HCT116 (cell line): ENCODE measurements at regions not wholly inside any gene's neighbourhood (a gene's known extent, or its start where the extent isn't known, plus 50 kb on each side); places are given as distances from the start of the nearest gene placed in this dataset.

Experiments
- ATAC-seq: fragments of 200-7000 bp; cut with Tn5 transposase; 2 replicates; pipeline ENCODE4 v1.9.1; 2020; ENCODE audit warnings: mild to moderate bottlenecking, moderate library complexity
- BruUV-seq: library from RNA; stranded (reverse); fragments of 400-500 nt; replicated peaks from 2 replicates; lab custom pipeline; 2021; lab: Mats Ljungman, UMichigan
- CTCF ChIA-PET: fragments of 300-600 bp; sonication (Branson Sonifier 250); formaldehyde crosslinking; loops from one replicate; lab custom pipeline; 2021; ENCODE audit warnings: antibody characterized with exemption; lab: Charles Lee
- POLR2A ChIA-PET: fragments of 300-600, 350-600 bp; sonication (Branson Sonifier 250); formaldehyde crosslinking; loops from one replicate; lab custom pipeline; 2021; ENCODE audit warnings: antibody characterized with exemption; lab: Charles Lee
- RAD21 ChIA-PET, 2 experiments: fragments of 300-600 bp; sonication (Branson Sonifier 250); formaldehyde crosslinking; loops; one replicate each; lab custom pipeline; 2023; ENCODE audit warnings: low total read pairs in 2 of 2; ENCODE audit not compliant: uncharacterized antibody in 2 of 2, unreplicated experiment in 2 of 2, low non-redundant PET in 1 of 2; lab: Charles Lee
- DNase-seq: peaks from one replicate; pipeline ENCODE4 v3.0.0-alpha.2; 2010; ENCODE audit warnings: low read depth, low spot score
- H2AFZ ChIP-seq: fragments of 200-600 bp; shearing (Covaris generic), sonication (generic); 2 replicates; pipeline ENCODE4 v1.6.1; 2017; ENCODE audit warnings: low read depth, mixed run types, mixed read lengths, antibody characterized with exemption, low read length; ENCODE audit not compliant: poor library complexity, severe bottlenecking
- H3K27ac ChIP-seq: 2 replicates; pipeline ENCODE4 v1.5.1; 2012; ENCODE audit warnings: low read depth, low read length
- H3K27me3 ChIP-seq: fragments of 200-600 bp; sonication (generic); 2 replicates; pipeline ENCODE4 v1.6.1; 2016; ENCODE audit warnings: mixed run types, low read length, mixed read lengths; ENCODE audit not compliant: insufficient read depth
- H3K36me3 ChIP-seq, 2 experiments: fragments of 200-500 bp in 1 of 2; fragments of 200-600 bp in 1 of 2; sonication (Bioruptor generic) in 1 of 2; sonication (generic) in 1 of 2; 2 replicates each; pipeline versions ENCODE4 v1.5.1 to v1.6.1; 2014 to 2016; ENCODE audit warnings: low read length in 2 of 2, inconsistent platforms in 1 of 2, mixed read lengths in 1 of 2, mixed run types in 1 of 2; ENCODE audit not compliant: insufficient read depth in 2 of 2, control insufficient read depth in 1 of 2
- H3K4me1 ChIP-seq, 2 experiments: fragments of 200-600 bp in 1 of 2; sonication (generic) in 1 of 2; 2 replicates each; pipeline versions ENCODE4 v1.5.1 to v1.6.1; 2012 to 2017; ENCODE audit warnings: low read length in 2 of 2, inconsistent platforms in 1 of 2, mild to moderate bottlenecking in 1 of 2, mixed read lengths in 1 of 2, mixed run types in 1 of 2, moderate library complexity in 1 of 2; ENCODE audit not compliant: insufficient read depth in 2 of 2, control insufficient read depth in 1 of 2
- H3K4me2 ChIP-seq: fragments of 200-600 bp; sonication (generic); 2 replicates; pipeline ENCODE4 v1.6.1; 2017; ENCODE audit warnings: mixed run types, low read length, mixed read lengths
- H3K4me3 ChIP-seq, 2 experiments: fragments of 200-600 bp in 1 of 2; sonication (generic) in 1 of 2; replicated peaks in 1 of 2; 2 replicates each; pipeline ENCODE4 v1.5.1; 2011 to 2016; ENCODE audit warnings: low read length in 2 of 2, control low read depth in 1 of 2, low read depth in 1 of 2, mild to moderate bottlenecking in 1 of 2, mixed read lengths in 1 of 2, mixed run types in 1 of 2
- H3K79me2 ChIP-seq: fragments of 200-600 bp; sonication (generic); 2 replicates; pipeline ENCODE4 v1.6.1; 2017; ENCODE audit warnings: mild to moderate bottlenecking, mixed run types, low read length, moderate library complexity, mixed read lengths; ENCODE audit not compliant: insufficient read depth
- H3K9ac ChIP-seq: fragments of 200-600 bp; sonication (generic); 2 replicates; pipeline ENCODE4 v1.6.1; 2016; ENCODE audit warnings: low read length, mixed read lengths
- H3K9me2 ChIP-seq: fragments of 200-600 bp; sonication (generic), shearing (Covaris generic); 2 replicates; pipeline ENCODE4 v1.6.1; 2017; ENCODE audit warnings: mixed run types, mild to moderate bottlenecking, moderate library complexity; ENCODE audit not compliant: insufficient read depth
- H3K9me3 ChIP-seq, 2 experiments: fragments of 200-500 bp in 1 of 2; fragments of 200-600 bp in 1 of 2; sonication (Bioruptor generic) in 1 of 2; sonication (generic) in 1 of 2; 2 replicates each; pipeline ENCODE4 v1.6.1; 2014 to 2017; ENCODE audit warnings: low read length in 2 of 2, mixed read lengths in 2 of 2, inconsistent platforms in 1 of 2, low read depth in 1 of 2, mild to moderate bottlenecking in 1 of 2, mixed run types in 1 of 2, moderate library complexity in 1 of 2; ENCODE audit not compliant: control insufficient read depth in 1 of 2, insufficient read depth in 1 of 2
- H4K20me1 ChIP-seq: fragments of 200-600 bp; sonication (generic), shearing (Covaris generic); 2 replicates; pipeline ENCODE4 v1.6.1; 2017; ENCODE audit warnings: mixed run types, mild to moderate bottlenecking, moderate library complexity; ENCODE audit not compliant: insufficient read depth
- CBX3 ChIP-seq: IDR thresholded peaks from 2 replicates; pipeline ENCODE4 v1.6.1; 2012; ENCODE audit warnings: low read depth
- EGR1 ChIP-seq: IDR thresholded peaks from 2 replicates; pipeline ENCODE4 v1.6.1; 2012; ENCODE audit warnings: low read depth
- EZH2phosphoT487 ChIP-seq: fragments of 200-600 bp; IDR thresholded peaks from 2 replicates; pipeline ENCODE4 v1.6.1; 2018; ENCODE audit warnings: antibody characterized with exemption, borderline replicate concordance
- POLR2A ChIP-seq: IDR thresholded peaks from 2 replicates; pipeline ENCODE4 v1.7.0; 2011; ENCODE audit warnings: borderline replicate concordance; ENCODE audit not compliant: insufficient read depth, insufficient read length; ENCODE audit errors: extremely low read depth
- POLR2AphosphoS5 ChIP-seq: IDR thresholded peaks from 2 replicates; pipeline ENCODE4 v1.6.1; 2011; ENCODE audit warnings: mild to moderate bottlenecking, low read depth, low read length, moderate library complexity
- RAD21 ChIP-seq: IDR thresholded peaks from 2 replicates; pipeline ENCODE4 v1.6.1; 2012; ENCODE audit warnings: low read depth, mild to moderate bottlenecking
- SP1 ChIP-seq: IDR thresholded peaks from 2 replicates; pipeline ENCODE4 v1.6.1; 2012; ENCODE audit warnings: low read depth
- YY1 ChIP-seq: IDR thresholded peaks from 2 replicates; pipeline ENCODE4 v1.6.1; 2011; ENCODE audit warnings: low read length, low read depth, moderate library complexity, mild to moderate bottlenecking; ENCODE audit not compliant: insufficient replicate concordance; ENCODE audit errors: extremely low read depth
- ZFX ChIP-seq: fragments of 450-650 bp; IDR thresholded peaks from 2 replicates; pipeline ENCODE4 v1.6.1; 2017
- ZNF274 ChIP-seq: fragments of 200-500 bp; sonication (Bioruptor generic); IDR thresholded peaks from 2 replicates; pipeline ENCODE4 v1.6.1; 2014; ENCODE audit warnings: mild to moderate bottlenecking, low read depth, low read length, inconsistent platforms
- intact Hi-C: fragments of 100-400 bp; cut with micrococcal nuclease; formaldehyde crosslinking; loops from 2 replicates; pipeline ENCODE4 v1.10.0; 2022
- TF ChIP-seq, protein P1 (sequence below): IDR thresholded peaks from 2 replicates; pipeline ENCODE4 v1.6.1; 2011; ENCODE audit warnings: mild to moderate bottlenecking, low read length, moderate library complexity; ENCODE audit not compliant: insufficient replicate concordance; ENCODE audit errors: extremely low read depth
- TF ChIP-seq, protein P2 (sequence below): IDR thresholded peaks from 2 replicates; pipeline ENCODE4 v1.6.1; 2012; ENCODE audit warnings: low read depth

DNA sequence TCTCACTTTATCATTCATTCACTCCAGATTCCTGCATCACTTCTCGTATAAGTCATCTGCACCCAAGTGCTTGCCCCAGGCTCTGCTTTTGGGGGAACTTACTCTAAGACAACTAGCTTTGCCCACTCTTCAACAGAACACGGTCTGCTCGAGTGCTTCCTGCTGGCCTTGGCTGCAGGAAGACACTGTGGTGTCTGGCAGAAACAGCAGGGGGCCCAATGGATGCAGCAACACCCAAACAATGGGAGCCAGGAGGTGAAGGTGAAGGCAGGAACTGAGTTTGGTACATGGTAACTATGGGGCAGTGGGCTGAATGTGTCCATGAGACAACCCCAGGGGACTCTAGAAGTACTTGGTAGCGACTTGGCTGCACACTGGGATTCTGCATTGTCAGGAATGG, 344.0 kb downstream of the REEP3 start:
- Histone ChIP-seq H3K36me3 (no peaks in the 10 kb centered on the region), H3K9me2 (no peaks in the 10 kb centered on the region), H3K27ac (no peak overlapping the region), H3K27me3 (no peaks in the 10 kb centered on the region), H3K9me3 (no peaks in the 10 kb centered on the region), H3K79me2 (no peaks in the 10 kb centered on the region), H3K4me3 (no peak overlapping the region), H3K9ac (no peak overlapping the region), H3K4me2 (no peak overlapping the region), H2AFZ (no peak overlapping the region), H3K4me1 (peaks cover 8 to 14% of the 10 kb centered on the region in 2 experiments; a peak in 3 of 4 replicates), H4K20me1 (no peaks in the 10 kb centered on the region)
- ChIA-PET RAD21 (no interaction called here), CTCF (interaction anchor here (2.7 kb wide), 1 partner anchor 113 kb away, joined by 90 read pairs; no protein-coding TSS in a partner anchor), POLR2A (no interaction called here)
- no TSS peak for BruUV-seq
- DNase-seq (no peak), ATAC-seq (no peak)
- TF ChIP-seq SP1 (no peak), ZNF274 (no peak), EGR1 (no peak), POLR2AphosphoS5 (no peak), CBX3 (no peak), EZH2phosphoT487 (no peak), POLR2A (no peak), ZFX (no peak)
- intact Hi-C loops, result no loop called here

DNA sequence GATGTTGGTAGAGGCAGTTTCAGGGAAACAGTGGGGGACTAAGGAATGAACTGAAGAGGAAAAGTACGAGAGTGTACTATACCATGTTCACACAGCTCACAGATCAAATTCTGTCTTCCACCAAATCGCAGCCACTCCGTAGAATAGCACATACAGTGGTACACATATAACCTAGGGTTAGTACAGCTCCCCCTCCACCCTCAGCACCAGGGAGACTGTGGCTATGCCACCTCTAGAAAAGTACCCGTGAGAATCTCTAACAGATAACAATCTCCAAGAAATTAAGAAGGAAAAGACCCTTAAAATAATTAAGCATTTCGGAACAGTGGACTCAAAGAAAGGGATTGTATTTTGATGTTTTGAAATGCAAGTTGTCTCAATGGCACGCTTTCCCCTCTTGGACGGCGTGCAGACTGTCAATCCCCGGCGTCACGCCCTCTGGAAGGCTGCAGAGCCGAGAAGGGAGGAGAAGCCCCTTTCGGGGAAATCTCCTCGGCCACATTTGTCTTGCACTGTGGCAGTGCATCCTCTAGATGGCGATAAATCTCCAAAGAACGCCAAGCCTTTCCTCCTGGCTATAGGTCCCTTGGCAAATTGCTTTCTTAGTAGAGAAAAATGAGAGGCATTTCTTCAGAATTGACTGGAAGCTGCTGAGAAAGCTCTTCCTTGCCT, 345.0 kb downstream of the REEP3 start:
- peak overlapping the region; percentile 67 for H3K4me2 ChIP-seq
- H3K4me1 ChIP-seq, result peaks cover 8 to 14% of the 10 kb centered on the region in 2 experiments; a peak in 3 of 4 replicates
- H3K9me2 ChIP-seq, result no peaks in the 10 kb centered on the region
- RAD21 ChIA-PET, result interaction anchor here (1.0 to 1.8 kb wide), 2 partner anchors 111 kb away, joined by 6 to 7 read pairs; no protein-coding TSS in a partner anchor
- ATAC-seq (peak; percentile 95), DNase-seq (peak; percentile 56)
- no peak overlapping the region for H3K9ac ChIP-seq
- CTCF ChIA-PET, result interaction anchor here (0.5 to 2.7 kb wide), 32 partner anchors 11 to 1048 kb away, joined by 3 to 90 read pairs (median 4); no protein-coding TSS in a partner anchor
- H3K79me2 ChIP-seq, result no peaks in the 10 kb centered on the region
- intact Hi-C loops, result loop anchor here (1.0 kb wide), 1 partner anchor 175 kb away; no protein-coding TSS in a partner anchor
- no peak overlapping the region for H3K27ac ChIP-seq
- H3K4me3 ChIP-seq, result peak overlapping the region in 1 of 2 experiments; percentile 25; a peak in 3 of 4 replicates
- peak overlapping the region; percentile 90 for H2AFZ ChIP-seq
- no peaks in the 10 kb centered on the region for H3K36me3 ChIP-seq
- H3K27me3 ChIP-seq, result no peaks in the 10 kb centered on the region
- POLR2A ChIA-PET, result interaction anchor here (1.0 kb wide), 1 partner anchor 111 kb away, joined by 5 read pairs; no protein-coding TSS in a partner anchor
- H4K20me1 ChIP-seq, result no peaks in the 10 kb centered on the region
- H3K9me3 ChIP-seq, result no peaks in the 10 kb centered on the region
- BruUV-seq, result no TSS peak
- TF ChIP-seq, protein P1, sequence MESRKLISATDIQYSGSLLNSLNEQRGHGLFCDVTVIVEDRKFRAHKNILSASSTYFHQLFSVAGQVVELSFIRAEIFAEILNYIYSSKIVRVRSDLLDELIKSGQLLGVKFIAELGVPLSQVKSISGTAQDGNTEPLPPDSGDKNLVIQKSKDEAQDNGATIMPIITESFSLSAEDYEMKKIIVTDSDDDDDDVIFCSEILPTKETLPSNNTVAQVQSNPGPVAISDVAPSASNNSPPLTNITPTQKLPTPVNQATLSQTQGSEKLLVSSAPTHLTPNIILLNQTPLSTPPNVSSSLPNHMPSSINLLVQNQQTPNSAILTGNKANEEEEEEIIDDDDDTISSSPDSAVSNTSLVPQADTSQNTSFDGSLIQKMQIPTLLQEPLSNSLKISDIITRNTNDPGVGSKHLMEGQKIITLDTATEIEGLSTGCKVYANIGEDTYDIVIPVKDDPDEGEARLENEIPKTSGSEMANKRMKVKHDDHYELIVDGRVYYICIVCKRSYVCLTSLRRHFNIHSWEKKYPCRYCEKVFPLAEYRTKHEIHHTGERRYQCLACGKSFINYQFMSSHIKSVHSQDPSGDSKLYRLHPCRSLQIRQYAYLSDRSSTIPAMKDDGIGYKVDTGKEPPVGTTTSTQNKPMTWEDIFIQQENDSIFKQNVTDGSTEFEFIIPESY, result no peak
- TF ChIP-seq YY1, result no peak
- peak; percentile 76 for TF ChIP-seq RAD21
- TF ChIP-seq, protein P2, sequence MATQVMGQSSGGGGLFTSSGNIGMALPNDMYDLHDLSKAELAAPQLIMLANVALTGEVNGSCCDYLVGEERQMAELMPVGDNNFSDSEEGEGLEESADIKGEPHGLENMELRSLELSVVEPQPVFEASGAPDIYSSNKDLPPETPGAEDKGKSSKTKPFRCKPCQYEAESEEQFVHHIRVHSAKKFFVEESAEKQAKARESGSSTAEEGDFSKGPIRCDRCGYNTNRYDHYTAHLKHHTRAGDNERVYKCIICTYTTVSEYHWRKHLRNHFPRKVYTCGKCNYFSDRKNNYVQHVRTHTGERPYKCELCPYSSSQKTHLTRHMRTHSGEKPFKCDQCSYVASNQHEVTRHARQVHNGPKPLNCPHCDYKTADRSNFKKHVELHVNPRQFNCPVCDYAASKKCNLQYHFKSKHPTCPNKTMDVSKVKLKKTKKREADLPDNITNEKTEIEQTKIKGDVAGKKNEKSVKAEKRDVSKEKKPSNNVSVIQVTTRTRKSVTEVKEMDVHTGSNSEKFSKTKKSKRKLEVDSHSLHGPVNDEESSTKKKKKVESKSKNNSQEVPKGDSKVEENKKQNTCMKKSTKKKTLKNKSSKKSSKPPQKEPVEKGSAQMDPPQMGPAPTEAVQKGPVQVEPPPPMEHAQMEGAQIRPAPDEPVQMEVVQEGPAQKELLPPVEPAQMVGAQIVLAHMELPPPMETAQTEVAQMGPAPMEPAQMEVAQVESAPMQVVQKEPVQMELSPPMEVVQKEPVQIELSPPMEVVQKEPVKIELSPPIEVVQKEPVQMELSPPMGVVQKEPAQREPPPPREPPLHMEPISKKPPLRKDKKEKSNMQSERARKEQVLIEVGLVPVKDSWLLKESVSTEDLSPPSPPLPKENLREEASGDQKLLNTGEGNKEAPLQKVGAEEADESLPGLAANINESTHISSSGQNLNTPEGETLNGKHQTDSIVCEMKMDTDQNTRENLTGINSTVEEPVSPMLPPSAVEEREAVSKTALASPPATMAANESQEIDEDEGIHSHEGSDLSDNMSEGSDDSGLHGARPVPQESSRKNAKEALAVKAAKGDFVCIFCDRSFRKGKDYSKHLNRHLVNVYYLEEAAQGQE, result no peak
